ENCODE measurements at regions not wholly inside any gene's neighbourhood (a gene's known extent, or its start where the extent isn't known, plus 50 kb on each side); places are given as distances from the start of the nearest gene placed in this dataset.
"Not testable (repeated sequence)": the region's sequence is repeated elsewhere in the genome, so short reads cannot be mapped to it uniquely, and the experiment has no call there.

GRCh38 chr5:91493086-91493485, 110.0 kb upstream of the ARRDC3 start:
- no peak for ATAC-seq (ENCODE audit: low read depth in 2 of 2)
- H3K4me3 Mint-ChIP-seq = no peak overlapping the region

GRCh38 chr5:91491229-91491628, 108.1 kb upstream of the ARRDC3 start:
- Mint-ChIP-seq H3K27ac (peak overlapping the region in 1 of 6 donors; percentile 7), H3K9me3 (peaks cover 0 to 2% (median 0%) of the 10 kb centered on the region in 7 donors), H3K36me3 (no peaks in the 10 kb centered on the region), H3K4me1 (peaks cover 0 to 3% (median 0%) of the 10 kb centered on the region in 3 donors), H3K27me3 (no peaks in the 10 kb centered on the region), H3K4me3 (no peak overlapping the region)
- no peak for DNase-seq
- ATAC-seq (ENCODE audit: low read depth in 2 of 2) = no peak

More at GRCh38 chr5:91493086-91493485, 110.0 kb upstream of the ARRDC3 start:
- Mint-ChIP-seq H3K4me1 (peaks cover 0 to 3% (median 0%) of the 10 kb centered on the region in 3 donors), H3K9me3 (no peaks in the 10 kb centered on the region), H3K27me3 (no peaks in the 10 kb centered on the region), H3K27ac (peak overlapping the region in 1 of 6 donors; percentile 5), H3K36me3 (no peaks in the 10 kb centered on the region)
- DNase-seq = no peak

- H3K4me3 Mint-ChIP-seq = no peak overlapping the region
- H3K9me3 Mint-ChIP-seq = peaks cover 0 to 2% (median 0%) of the 10 kb centered on the region in 7 donors
- H3K27me3 Mint-ChIP-seq = no peaks in the 10 kb centered on the region
- H3K27ac Mint-ChIP-seq = no peak overlapping the region
- no peaks in the 10 kb centered on the region for H3K36me3 Mint-ChIP-seq
- ATAC-seq (ENCODE audit: low read depth in 2 of 2) (no peak), DNase-seq (no peak)
- peaks cover 0 to 3% (median 0%) of the 10 kb centered on the region in 3 donors for H3K4me1 Mint-ChIP-seq
Measured at GRCh38 chr5:91490316-91490715, 107.2 kb upstream of the ARRDC3 start.

GRCh38 chr5:91487420-91487819, 104.3 kb upstream of the ARRDC3 start:
- no peaks in the 10 kb centered on the region for H3K27me3 Mint-ChIP-seq
- H3K9me3 Mint-ChIP-seq = peaks cover 0 to 2% (median 0%) of the 10 kb centered on the region in 7 donors
- no peaks in the 10 kb centered on the region for H3K4me1 Mint-ChIP-seq
- no peak overlapping the region for H3K4me3 Mint-ChIP-seq
- no peaks in the 10 kb centered on the region for H3K36me3 Mint-ChIP-seq
- DNase-seq (no peak), ATAC-seq (ENCODE audit: low read depth in 2 of 2) (no peak)
- no peak overlapping the region for H3K27ac Mint-ChIP-seq

GRCh38 chr5:91486638-91487037, 103.5 kb upstream of the ARRDC3 start:
- Mint-ChIP-seq H3K27ac (peak overlapping the region in 1 of 6 donors; percentile 61), H3K9me3 (peaks cover 0 to 2% (median 0%) of the 10 kb centered on the region in 7 donors), H3K4me1 (no peaks in the 10 kb centered on the region), H3K27me3 (no peaks in the 10 kb centered on the region), H3K36me3 (no peaks in the 10 kb centered on the region), H3K4me3 (no peak overlapping the region)
- DNase-seq (no peak), ATAC-seq (ENCODE audit: low read depth in 2 of 2) (no peak)

- no peak overlapping the region for H3K4me3 Mint-ChIP-seq
- no peaks in the 10 kb centered on the region for H3K36me3 Mint-ChIP-seq
- no peak for DNase-seq
- ATAC-seq (ENCODE audit: low read depth in 2 of 2) = no peak
- peaks cover 0 to 2% (median 2%) of the 10 kb centered on the region in 3 donors for H3K4me1 Mint-ChIP-seq
- peaks cover 0 to 2% (median 0%) of the 10 kb centered on the region in 7 donors for H3K9me3 Mint-ChIP-seq
- no peaks in the 10 kb centered on the region for H3K27me3 Mint-ChIP-seq
- H3K27ac Mint-ChIP-seq = no peak overlapping the region
Measured at GRCh38 chr5:91484662-91485061, 101.5 kb upstream of the ARRDC3 start.

- H3K9me3 Mint-ChIP-seq; H3K27me3 Mint-ChIP-seq; H3K36me3 Mint-ChIP-seq; ATAC-seq (ENCODE audit: low read depth in 2 of 2); DNase-seq; H3K4me1 Mint-ChIP-seq: not testable (repeated sequence)
- Mint-ChIP-seq H3K4me3 (peak overlapping the region in 1 of 8 donors; percentile 55), H3K27ac (peak overlapping the region in 1 of 6 donors; percentile 52)
Measured at GRCh38 chr5:91479376-91479775, 96.3 kb upstream of the ARRDC3 start.

- H3K4me1 Mint-ChIP-seq = peaks cover 0 to 6% (median 5%) of the 10 kb centered on the region in 3 donors
- H3K4me3 Mint-ChIP-seq = no peak overlapping the region
- no peaks in the 10 kb centered on the region for H3K36me3 Mint-ChIP-seq
- DNase-seq = no peak
- no peak for ATAC-seq (ENCODE audit: low read depth in 2 of 2)
- H3K27ac Mint-ChIP-seq = no peak overlapping the region
- no peaks in the 10 kb centered on the region for H3K27me3 Mint-ChIP-seq
- H3K9me3 Mint-ChIP-seq = no peaks in the 10 kb centered on the region
Measured at GRCh38 chr5:91478096-91478495, 95.0 kb upstream of the ARRDC3 start.

GRCh38 chr5:91477408-91477807, 94.3 kb upstream of the ARRDC3 start:
- H3K4me1 Mint-ChIP-seq = peaks cover 0 to 6% (median 5%) of the 10 kb centered on the region in 3 donors
- no peak overlapping the region for H3K27ac Mint-ChIP-seq
- no peaks in the 10 kb centered on the region for H3K36me3 Mint-ChIP-seq
- H3K27me3 Mint-ChIP-seq = no peaks in the 10 kb centered on the region
- no peak overlapping the region for H3K4me3 Mint-ChIP-seq
- no peak for ATAC-seq (ENCODE audit: low read depth in 2 of 2)
- DNase-seq = no peak
- no peaks in the 10 kb centered on the region for H3K9me3 Mint-ChIP-seq

GRCh38 chr5:91474201-91474600, 91.1 kb upstream of the ARRDC3 start:
- Mint-ChIP-seq H3K4me1 (peaks cover 0 to 8% (median 2%) of the 10 kb centered on the region in 3 donors), H3K36me3 (no peaks in the 10 kb centered on the region), H3K27ac (no peak overlapping the region), H3K4me3 (no peak overlapping the region), H3K27me3 (no peaks in the 10 kb centered on the region), H3K9me3 (no peaks in the 10 kb centered on the region)
- DNase-seq (no peak), ATAC-seq (ENCODE audit: low read depth in 2 of 2) (no peak)

- DNase-seq = no peak
- no peaks in the 10 kb centered on the region for H3K9me3 Mint-ChIP-seq
- H3K4me1 Mint-ChIP-seq = peaks cover 0 to 17% (median 6%) of the 10 kb centered on the region in 3 donors
- H3K27me3 Mint-ChIP-seq = peaks cover 0 to 8% (median 3%) of the 10 kb centered on the region in 3 donors
- no peak overlapping the region for H3K27ac Mint-ChIP-seq
- no peaks in the 10 kb centered on the region for H3K36me3 Mint-ChIP-seq
- no peak overlapping the region for H3K4me3 Mint-ChIP-seq
- ATAC-seq (ENCODE audit: low read depth in 2 of 2) = no peak
Measured at GRCh38 chr5:91472631-91473030, 89.5 kb upstream of the ARRDC3 start.

GRCh38 chr5:91469517-91470165, 86.5 kb upstream of the ARRDC3 start:
- ATAC-seq (ENCODE audit: low read depth in 2 of 2) = no peak
- H3K4me3 Mint-ChIP-seq = no peak overlapping the region
- H3K27me3 Mint-ChIP-seq = peaks cover 0 to 8% (median 3%) of the 10 kb centered on the region in 3 donors
- H3K27ac Mint-ChIP-seq = no peak overlapping the region
- peaks cover 0 to 7% (median 4%) of the 10 kb centered on the region in 7 donors for H3K9me3 Mint-ChIP-seq
- no peak for DNase-seq
- H3K36me3 Mint-ChIP-seq = no peaks in the 10 kb centered on the region
- H3K4me1 Mint-ChIP-seq = peaks cover 0 to 17% (median 6%) of the 10 kb centered on the region in 3 donors

- H3K9me3 Mint-ChIP-seq = peaks cover 0 to 7% (median 5%) of the 10 kb centered on the region in 7 donors
- H3K27ac Mint-ChIP-seq = no peak overlapping the region
- no peak overlapping the region for H3K4me3 Mint-ChIP-seq
- peaks cover 0 to 17% (median 6%) of the 10 kb centered on the region in 3 donors for H3K4me1 Mint-ChIP-seq
- DNase-seq (no peak), ATAC-seq (ENCODE audit: low read depth in 2 of 2) (no peak)
- H3K36me3 Mint-ChIP-seq = no peaks in the 10 kb centered on the region
- H3K27me3 Mint-ChIP-seq = peaks cover 0 to 8% (median 3%) of the 10 kb centered on the region in 3 donors
Measured at GRCh38 chr5:91468651-91469422, 85.7 kb upstream of the ARRDC3 start.
